RWPE2 (cell line): ENCODE measurements at regions not wholly inside any gene's neighbourhood (a gene's known extent, or its start where the extent isn't known, plus 50 kb on each side); places are given as distances from the start of the nearest gene placed in this dataset.

Source experiments
- ATAC-seq: fragments of 200-7000 bp; cut with Tn5 transposase; 3 replicates; pipeline ENCODE4 v1.9.1; 2021; ENCODE audit warnings: low read depth
- DNase-seq: peaks from one replicate; pipeline ENCODE4 v3.0.0-alpha.2; 2020; ENCODE audit warnings: low spot score
- H3K27ac ChIP-seq: fragments of 450-650 bp; 2 replicates; pipeline ENCODE4 v1.5.1; 2017; ENCODE audit warnings: mild to moderate bottlenecking; ENCODE audit not compliant: poor library complexity, severe bottlenecking
- H3K27me3 ChIP-seq: fragments of 250-450 bp; sonication (Bioruptor Pico); 2 replicates; pipeline ENCODE4 v1.5.1; 2021; ENCODE audit warnings: mild to moderate bottlenecking, moderate library complexity; ENCODE audit not compliant: insufficient read depth, poor library complexity, severe bottlenecking
- H3K36me3 ChIP-seq: fragments of 250-450 bp; sonication (Bioruptor Pico); 2 replicates; pipeline ENCODE4 v1.5.1; 2020; ENCODE audit warnings: low read depth, mild to moderate bottlenecking, moderate library complexity
- H3K4me1 ChIP-seq: fragments of 250-450 bp; sonication (Bioruptor Pico); 2 replicates; pipeline ENCODE4 v1.5.1; 2021; ENCODE audit warnings: mild to moderate bottlenecking, moderate library complexity; ENCODE audit not compliant: insufficient read depth, poor library complexity, severe bottlenecking
- H3K4me3 ChIP-seq: fragments of 250-450 bp; sonication (Bioruptor Pico); 2 replicates; pipeline ENCODE4 v1.5.1; 2021; ENCODE audit warnings: mild to moderate bottlenecking, moderate library complexity; ENCODE audit not compliant: severe bottlenecking
- H3K9me3 ChIP-seq: fragments of 250-450 bp; sonication (Bioruptor Pico); 2 replicates; pipeline ENCODE4 v1.5.1; 2021; ENCODE audit warnings: mild to moderate bottlenecking, moderate library complexity; ENCODE audit not compliant: severe bottlenecking
- TF ChIP-seq, protein P1 (sequence below): fragments of 450-650 bp; IDR thresholded peaks from one replicate; pipeline ENCODE4 v1.5.1; 2017; ENCODE audit warnings: mild to moderate bottlenecking, moderate library complexity; ENCODE audit not compliant: poor library complexity, severe bottlenecking

DNA sequence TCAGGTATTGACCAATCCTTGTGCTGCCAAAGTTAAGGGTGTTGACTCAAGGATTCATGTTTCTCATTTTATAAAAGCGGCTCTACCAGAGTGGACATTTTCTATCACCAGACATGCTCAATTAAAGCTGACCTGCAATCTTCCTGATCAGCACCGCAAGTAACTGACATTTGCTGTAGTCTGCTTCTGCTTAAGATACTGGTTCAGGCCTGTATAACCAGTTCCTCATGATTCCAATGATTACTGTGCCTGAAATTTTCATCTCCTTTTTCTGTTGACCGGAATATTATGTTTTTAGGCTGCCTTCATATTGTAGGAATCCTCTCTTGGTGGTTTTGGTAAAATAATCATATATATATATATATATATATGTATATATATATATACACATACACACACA lies 160.2 kb upstream of the SPIN4 start:
- H3K4me3 ChIP-seq, result no peak overlapping the region
- no peak for ATAC-seq
- TF ChIP-seq, protein P1, sequence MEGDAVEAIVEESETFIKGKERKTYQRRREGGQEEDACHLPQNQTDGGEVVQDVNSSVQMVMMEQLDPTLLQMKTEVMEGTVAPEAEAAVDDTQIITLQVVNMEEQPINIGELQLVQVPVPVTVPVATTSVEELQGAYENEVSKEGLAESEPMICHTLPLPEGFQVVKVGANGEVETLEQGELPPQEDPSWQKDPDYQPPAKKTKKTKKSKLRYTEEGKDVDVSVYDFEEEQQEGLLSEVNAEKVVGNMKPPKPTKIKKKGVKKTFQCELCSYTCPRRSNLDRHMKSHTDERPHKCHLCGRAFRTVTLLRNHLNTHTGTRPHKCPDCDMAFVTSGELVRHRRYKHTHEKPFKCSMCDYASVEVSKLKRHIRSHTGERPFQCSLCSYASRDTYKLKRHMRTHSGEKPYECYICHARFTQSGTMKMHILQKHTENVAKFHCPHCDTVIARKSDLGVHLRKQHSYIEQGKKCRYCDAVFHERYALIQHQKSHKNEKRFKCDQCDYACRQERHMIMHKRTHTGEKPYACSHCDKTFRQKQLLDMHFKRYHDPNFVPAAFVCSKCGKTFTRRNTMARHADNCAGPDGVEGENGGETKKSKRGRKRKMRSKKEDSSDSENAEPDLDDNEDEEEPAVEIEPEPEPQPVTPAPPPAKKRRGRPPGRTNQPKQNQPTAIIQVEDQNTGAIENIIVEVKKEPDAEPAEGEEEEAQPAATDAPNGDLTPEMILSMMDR, result no peak
- no peak for DNase-seq
- no peaks in the 10 kb centered on the region for H3K9me3 ChIP-seq
- no peaks in the 10 kb centered on the region for H3K4me1 ChIP-seq
- no peak overlapping the region for H3K27ac ChIP-seq
- H3K27me3 ChIP-seq, result no peaks in the 10 kb centered on the region
- H3K36me3 ChIP-seq, result no peaks in the 10 kb centered on the region

DNA sequence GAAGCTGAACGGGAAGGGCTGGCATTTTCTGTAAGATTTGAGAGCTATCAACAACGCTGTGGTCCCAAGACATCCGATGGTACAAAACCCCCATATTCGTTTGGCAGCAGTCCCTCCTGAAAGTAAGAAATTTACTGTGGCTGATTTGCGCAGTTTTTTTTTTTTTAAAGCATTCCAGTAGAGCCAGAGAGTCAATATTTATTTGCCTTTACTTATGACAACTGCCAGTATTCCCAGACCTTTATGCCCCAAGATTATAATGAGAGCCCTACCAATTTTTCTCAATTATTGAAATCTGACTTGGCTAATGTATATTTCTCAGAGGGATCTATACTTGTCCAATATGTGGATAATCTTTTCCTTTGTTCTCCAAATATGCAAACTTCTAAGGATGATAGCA lies 157.5 kb upstream of the SPIN4 start:
- no peak overlapping the region for H3K4me3 ChIP-seq
- ATAC-seq (no peak), DNase-seq (no peak)
- H3K9me3 ChIP-seq, result no peaks in the 10 kb centered on the region
- H3K27ac ChIP-seq, result no peak overlapping the region
- TF ChIP-seq, protein P1, result no peak
- H3K27me3 ChIP-seq, result no peaks in the 10 kb centered on the region
- no peaks in the 10 kb centered on the region for H3K36me3 ChIP-seq
- H3K4me1 ChIP-seq, result no peaks in the 10 kb centered on the region

DNA sequence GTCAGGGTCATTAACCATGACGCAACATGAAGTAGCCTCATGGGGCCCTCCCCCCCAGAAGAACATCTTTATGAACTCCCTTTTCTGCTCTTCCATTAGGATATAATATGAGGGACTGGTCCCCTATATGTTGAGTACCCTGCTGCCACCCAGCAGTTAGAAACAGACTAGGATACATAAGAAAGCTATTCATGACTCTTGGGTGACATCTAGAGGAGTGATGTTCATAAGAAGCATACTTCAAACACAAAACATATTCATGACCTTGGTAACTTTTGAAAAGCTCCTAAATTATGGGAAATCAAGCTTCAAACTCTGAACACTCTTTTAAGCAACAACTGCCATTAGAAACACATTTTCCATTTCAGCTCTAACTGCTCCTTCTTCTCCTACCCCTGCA lies 155.2 kb upstream of the SPIN4 start:
- Histone ChIP-seq H3K36me3 (no peaks in the 10 kb centered on the region), H3K27ac (no peak overlapping the region), H3K27me3 (no peaks in the 10 kb centered on the region), H3K9me3 (no peaks in the 10 kb centered on the region), H3K4me1 (no peaks in the 10 kb centered on the region), H3K4me3 (no peak overlapping the region)
- TF ChIP-seq, protein P1, result peak; percentile 33
- ATAC-seq, result no peak
- no peak for DNase-seq

DNA sequence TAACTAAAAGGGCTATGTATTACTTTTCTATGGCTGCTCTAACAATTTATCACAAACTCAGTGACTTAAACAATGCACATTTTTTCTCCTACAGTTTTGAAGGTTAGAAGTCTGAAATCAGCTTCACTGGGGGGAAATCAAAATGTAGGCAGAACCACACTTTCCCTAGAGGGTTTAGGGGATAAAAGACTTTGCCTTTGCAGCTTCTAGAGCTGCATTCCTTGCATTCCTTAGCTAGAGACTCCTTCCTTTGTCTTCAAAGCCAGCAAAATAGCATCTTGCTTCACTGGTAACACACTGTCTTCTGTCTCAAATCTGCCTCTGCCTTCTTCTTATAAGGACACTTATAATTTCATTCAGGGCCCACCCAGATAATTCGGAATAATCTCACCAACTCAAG lies 152.4 kb upstream of the SPIN4 start:
- DNase-seq, result no peak
- H3K4me1 ChIP-seq, result no peaks in the 10 kb centered on the region
- TF ChIP-seq, protein P1, result no peak
- H3K27ac ChIP-seq, result no peak overlapping the region
- H3K36me3 ChIP-seq, result no peaks in the 10 kb centered on the region
- ATAC-seq, result peak; percentile 61; the same call in 1 of the 3 replicates
- H3K4me3 ChIP-seq, result no peak overlapping the region
- no peaks in the 10 kb centered on the region for H3K9me3 ChIP-seq
- no peaks in the 10 kb centered on the region for H3K27me3 ChIP-seq

DNA sequence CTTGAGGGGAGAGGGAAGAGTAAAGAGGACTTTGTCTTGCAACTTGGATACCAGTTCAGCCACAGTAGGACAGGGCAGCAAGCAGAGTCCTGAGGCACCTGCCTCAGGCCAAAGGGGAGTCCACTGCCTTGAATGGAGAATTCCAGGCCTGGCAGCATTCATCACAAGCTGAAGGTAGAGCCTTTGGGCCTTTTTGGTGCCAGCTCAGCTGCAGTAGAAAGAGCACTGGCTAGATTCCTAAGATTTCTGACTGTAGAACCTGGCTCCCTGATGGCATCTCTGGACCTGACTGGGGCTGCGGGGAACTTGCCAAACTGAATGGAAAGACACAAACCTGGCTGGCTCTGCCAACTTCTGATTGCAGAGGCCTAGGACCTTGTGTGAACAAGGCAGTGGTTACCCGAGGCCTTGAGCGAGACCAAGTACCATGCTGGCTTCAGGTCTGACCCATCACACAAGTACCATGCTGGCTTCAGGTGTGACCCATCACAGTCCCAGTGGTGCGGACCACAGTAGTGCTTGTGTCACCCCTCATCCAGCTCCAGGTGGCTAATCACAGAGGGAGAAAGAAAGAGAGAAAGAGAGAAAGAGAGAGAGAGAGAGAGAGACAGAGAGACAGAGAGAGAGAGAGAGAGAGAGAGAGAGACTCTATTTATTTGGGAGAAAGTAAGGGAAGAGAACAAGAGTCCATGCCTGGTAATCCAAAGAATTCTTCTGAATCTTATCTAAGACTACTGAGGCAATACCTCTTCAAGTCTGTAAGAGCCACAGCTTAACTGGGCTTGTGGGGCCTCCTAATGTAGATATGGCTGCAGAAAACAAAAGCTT lies 137.6 kb upstream of the SPIN4 start:
- Histone ChIP-seq H3K4me3 (no peak overlapping the region), H3K36me3 (no peaks in the 10 kb centered on the region), H3K27ac (no peak overlapping the region), H3K9me3 (no peaks in the 10 kb centered on the region), H3K27me3 (no peaks in the 10 kb centered on the region), H3K4me1 (no peaks in the 10 kb centered on the region)
- ATAC-seq (no peak), DNase-seq (no peak)
- TF ChIP-seq, protein P1, result no peak
